NCI-H524 treated with DMSO at 0.1 percent for 48 hours (cell line): ENCODE measurements at regions not wholly inside any gene's neighbourhood (a gene's known extent, or its start where the extent isn't known, plus 50 kb on each side); places are given as distances from the start of the nearest gene placed in this dataset.

Experiments
- DNase-seq: peaks from one replicate; lab custom pipeline; 2025; lab: John Stamatoyannopoulos, UW

DNA sequence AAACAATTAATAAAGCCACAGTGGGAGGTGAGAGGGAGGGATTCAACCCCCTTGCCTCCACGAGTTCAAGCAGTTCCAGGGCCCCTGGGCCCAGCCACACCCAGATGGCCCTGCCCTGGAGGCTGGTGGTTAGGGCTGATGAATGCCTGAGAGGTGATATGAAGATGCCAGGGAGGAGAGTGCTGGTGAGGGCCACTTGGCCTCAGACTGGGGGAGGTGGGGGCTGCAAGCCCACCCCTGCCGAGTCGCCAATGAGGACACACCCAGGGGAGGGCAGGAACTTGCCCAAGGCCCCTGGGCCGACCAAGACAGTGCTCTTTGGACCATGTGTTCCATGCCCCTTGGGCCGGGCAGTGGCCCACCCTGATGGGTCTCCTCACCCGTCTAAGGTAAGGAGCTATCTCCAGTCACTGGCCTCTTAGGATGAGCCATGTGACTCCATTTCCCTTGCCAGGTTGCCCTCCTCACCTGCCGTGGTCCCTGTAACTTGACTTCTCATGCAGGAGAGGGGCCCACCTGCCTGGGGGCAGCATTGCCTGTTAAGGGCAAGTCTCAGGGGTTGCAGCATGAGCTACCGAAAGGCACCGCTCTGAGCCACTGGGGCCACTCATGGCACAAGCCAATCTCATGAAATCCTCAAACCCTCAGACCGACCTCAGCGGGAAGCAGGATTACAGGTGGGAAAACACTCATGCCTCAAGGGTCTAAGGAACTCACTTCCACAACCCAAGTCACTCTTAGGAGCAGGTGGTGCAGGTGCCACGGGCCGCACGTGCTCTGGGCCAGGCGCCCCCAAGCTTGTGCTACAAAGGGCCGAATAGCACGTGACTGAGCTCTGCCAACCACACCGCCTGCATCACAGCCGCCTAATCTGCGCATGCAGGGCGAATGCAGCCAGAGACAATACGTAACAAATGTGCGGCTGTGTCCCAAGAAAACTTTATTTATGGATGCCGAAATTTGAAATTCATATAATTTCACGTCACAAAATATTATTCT, 147.4 kb upstream of the MLN start:
- no peak for DNase-seq

DNA sequence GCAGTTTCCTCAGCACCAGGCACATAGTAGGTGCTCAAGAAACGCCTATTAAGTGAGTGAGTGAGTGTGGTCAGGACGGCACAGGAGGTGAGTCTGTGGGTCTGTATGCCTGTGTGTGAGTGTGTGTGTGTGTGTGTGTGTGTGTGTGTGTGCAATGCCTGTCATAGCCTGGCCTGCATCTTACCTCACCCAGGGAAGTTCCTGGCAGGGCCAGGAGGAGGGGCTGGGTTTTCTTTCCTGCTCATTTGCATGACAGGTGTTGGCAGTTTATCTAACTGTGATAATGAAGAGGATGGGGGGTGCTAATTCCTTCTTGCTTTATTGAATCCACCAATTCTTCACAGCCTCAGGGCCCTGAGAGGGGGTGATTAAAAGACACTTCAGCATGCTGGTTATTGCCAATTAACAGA, 146.7 kb upstream of the MLN start:
- peak; percentile 28 for DNase-seq

- no peak for DNase-seq
Measured at GRCh38 chr6:33949877-33950435, 146.2 kb upstream of the MLN start.

GRCh38 chr6:33949111-33949510, 145.3 kb upstream of the MLN start:
- DNase-seq = no peak

DNA sequence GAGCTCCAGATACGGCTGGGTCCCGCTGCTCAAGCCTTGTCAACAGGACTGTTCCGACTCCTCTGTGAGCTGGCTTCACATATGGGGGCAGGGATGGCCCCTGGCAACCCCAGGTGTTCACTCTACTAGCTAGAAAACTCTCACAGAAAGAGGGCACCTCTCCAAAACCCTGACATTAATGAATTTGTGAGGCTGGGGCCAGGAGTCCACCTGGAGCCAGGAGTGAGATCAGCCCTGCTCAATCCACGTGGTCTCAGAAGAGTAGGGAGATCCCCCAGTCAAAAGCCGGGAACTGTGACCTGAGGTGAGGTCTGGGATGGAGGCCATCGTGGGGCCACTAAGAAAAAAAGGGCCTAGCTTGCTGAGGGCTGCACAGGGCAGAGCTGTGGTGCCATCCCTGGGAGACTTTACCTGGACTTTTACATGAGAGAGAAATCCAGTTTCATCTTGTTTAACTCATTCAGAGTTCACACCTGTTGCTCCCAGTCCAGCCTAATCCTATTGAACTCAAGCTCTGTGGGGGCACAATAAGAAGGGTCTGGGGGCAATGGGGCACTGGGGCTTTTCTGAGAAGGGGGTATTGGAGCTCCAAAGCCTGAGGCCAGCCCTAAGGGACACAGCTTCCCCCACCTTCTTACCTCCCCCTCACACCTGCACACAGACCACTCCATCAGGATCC, 144.3 kb upstream of the MLN start:
- DNase-seq = no peak

- DNase-seq = no peak
Measured at GRCh38 chr6:33947047-33947446, 143.2 kb upstream of the MLN start.

GRCh38 chr6:33945931-33946330, 142.1 kb upstream of the MLN start:
- DNase-seq = no peak

DNA sequence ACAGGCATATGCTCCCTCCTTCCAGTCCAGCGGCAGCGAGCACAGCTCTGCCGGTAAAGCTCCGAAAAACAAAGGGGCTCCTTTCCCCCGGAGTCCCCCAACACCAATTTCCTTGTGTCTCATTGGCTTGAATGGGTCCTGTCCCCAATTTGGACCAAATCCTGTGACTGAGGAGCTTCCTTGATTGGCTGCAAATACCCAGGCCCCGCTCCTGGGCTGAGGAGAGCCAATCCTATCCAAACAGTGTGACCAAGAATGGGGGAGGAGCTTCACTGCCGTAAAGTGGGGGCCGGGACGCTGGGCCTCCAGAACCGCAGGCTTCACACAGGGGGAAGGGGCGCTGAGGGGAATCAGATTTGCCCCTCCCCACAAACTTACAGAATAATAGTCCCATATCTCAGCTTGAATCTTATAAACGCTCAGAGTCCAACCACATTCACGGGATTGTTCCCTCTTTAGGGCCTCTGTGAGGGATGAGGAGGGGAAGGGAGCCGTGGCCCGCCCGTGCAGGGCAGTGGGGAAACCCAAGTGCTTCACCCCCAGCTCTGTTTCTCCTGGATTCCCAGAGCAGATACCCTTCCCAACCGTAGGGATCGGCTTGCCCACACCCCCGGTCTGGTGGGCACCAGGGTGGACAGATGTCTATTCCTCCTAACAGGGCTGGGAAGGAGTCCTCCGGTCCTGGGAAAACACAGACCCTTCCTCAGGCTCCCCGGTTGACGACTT, 141.0 kb upstream of the MLN start:
- DNase-seq = no peak

GRCh38 chr6:33936886-33937285, 133.1 kb upstream of the MLN start:
- DNase-seq = no peak

DNA sequence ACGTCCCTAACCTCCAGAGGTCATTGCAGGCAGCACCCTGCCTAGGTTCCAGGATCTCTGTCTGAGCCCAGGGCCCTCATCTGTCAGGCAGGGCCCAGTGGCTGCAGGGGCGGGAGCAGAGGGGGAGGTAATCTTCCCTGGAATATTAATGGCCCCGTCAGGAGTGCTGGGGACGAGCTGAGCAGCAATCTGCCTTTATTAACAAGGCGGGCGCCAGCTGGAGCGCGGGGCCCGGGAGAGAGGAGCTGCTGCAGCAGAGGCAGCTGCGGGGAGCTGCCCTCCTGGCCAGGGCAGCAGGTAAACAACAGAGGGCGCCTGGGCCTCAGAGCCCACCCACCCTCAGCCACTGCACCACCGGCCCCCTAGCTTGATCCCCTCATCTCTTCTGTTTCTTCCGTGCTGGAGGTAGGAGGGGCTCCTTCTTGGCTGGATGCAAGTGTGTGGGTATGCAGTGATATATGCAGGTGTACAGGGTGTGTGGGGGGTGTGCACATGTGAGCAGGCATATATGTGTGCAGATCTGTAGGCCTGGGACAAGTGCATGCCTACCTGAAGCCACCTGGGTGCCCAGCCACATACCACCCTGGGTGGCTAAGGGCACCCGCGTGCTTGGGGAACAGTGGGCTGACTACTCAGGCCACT, 131.8 kb upstream of the MLN start:
- peak; percentile 85 for DNase-seq

DNA sequence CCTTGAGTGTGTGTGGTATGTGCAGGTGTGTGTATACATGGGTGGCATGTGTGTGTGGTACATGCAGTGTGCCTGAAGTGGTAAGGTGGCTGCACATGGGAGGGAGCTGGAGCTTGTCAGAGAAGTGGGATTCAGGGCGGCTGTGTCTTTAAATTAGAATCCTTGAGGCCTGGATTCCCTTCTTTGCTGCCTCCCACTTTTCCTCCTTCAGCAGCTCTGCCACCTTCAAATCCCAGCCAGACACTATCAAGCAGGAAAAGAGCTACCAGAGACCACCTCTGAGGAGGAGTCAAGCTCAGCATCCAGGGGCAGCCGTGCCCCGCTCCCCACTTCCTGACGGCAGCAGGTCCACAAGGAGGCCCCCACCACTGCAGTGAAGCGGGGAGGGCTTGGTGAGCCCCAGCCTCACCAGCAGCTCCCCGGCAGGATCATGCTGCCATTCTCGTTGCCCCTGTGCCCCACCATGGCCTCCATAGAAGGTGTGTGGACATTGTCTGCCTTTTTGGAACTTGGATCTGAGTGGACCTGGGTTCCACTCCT, 131.0 kb upstream of the MLN start:
- DNase-seq = no peak

DNA sequence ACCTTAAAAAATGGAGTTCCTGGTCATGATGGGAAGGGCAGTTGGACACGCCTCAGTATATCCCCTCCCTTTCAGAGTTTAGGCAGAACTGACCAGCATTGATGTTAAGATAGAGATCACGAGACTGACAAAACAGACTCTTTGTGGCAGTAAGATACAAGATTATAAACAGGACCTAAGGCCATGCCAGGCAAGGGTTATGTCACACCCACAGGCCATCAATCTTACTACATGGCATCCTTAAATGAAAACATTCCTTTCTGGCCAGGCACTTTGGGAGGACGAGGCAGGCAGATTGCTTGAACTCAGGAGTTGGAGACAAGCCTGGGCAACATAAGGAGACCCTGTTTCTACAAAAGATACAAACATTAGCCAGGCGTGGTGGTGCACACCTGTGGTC, 129.3 kb upstream of the MLN start:
- DNase-seq = no peak

- DNase-seq = no peak
Measured at GRCh38 chr6:33931799-33932198, 128.0 kb upstream of the MLN start.

- peak; percentile 85 for DNase-seq
Measured at GRCh38 chr6:33929575-33930288, 125.9 kb upstream of the MLN start.

DNA sequence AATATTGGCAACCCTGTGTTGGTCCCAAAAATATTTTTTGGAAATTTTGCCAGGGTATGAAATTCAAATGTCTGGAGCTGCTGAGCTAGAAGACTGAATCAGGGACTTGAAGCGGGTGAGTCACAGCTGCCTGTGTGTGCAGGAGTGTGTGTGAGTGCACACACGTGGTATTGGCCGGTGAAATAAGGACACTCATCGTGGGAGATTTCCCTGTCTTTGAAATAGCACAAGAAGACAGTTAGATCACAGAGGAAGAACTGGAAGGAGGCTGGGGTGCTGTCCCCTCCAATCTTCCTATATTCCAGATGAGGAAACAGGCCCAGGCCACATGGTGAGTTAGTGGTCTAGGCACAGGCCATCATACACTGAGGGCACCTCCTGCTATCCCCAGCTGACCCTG, 123.8 kb upstream of the MLN start:
- no peak for DNase-seq

GRCh38 chr6:33927112-33927511, 123.3 kb upstream of the MLN start:
- no peak for DNase-seq

DNA sequence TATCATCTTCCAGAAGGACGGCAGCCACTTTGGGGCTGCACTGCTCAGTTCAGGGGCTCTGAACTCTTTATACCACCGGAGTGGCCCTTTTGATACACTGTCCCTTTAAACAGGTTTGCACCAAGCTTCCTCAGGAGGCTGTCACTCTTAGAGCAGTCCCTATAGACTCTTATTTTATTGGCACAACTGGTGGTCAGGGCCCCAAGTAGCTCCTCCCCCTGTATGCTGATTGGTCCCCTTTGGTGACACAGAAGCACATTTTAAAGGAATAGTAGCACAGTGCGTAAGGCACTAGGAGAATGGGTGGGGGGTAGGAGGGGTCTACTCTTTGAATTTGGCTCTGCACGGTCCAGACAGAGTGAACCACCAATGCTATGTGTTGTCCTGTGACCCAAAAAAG, 122.6 kb upstream of the MLN start:
- DNase-seq = peak; percentile 1

DNA sequence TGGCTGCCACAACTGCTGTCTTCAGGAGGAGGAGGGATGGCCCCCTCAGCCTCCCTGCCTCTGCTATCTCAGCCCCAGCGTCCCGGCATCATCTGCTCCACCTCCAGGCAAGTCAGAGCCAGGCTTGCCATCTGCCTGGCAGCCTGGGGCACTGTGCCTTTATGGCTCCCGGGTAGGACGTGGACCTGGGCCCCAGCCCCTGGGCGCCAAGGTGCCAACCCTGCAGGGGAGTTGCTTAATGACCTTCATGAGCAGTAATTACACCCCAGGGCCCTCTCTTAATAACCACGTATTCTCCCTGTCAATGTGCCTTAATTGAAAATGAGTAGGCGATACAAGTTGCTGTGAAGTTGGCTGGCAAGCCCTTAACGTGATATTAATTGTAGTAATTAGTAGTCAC, 122.1 kb upstream of the MLN start:
- DNase-seq = no peak

DNA sequence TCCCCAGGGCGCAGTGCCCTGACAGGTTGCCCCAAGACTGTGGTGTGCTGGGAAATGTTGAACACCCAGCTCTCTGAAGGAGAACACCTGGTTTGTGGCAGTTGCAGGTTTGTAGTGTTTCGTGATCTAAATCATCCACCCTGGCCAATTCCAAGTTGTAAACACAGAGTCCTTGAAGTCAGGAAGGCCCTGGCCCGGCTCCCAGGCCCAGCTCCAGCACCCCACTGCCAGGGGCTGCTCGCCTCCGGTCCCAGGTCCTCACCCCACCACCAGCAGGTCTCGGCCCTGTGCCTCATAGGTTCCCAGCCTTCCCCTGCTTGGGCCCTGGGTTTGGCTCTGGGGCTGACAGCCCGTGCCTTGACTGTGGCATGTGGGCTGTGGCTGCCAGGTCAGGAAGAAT, 121.4 kb upstream of the MLN start:
- DNase-seq = no peak

DNA sequence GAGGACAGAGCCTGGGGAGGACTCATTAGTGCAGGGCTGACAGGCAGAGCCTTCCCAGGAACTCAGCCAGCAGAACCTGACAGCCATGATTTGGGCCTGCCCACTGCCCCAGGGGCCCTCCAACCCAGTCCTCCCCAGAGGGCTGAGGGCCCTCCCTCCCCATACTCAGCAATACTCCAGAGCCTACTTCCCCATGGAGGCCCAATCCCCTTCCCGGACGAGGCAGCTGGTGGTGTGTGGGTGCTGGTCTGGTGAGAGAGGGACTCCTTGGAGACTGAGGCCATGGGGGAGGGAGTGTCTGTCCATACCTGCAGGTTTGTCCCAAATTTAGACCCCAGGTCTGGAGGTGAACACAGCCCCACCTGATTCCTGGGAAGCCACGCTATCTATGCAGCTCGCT, 120.9 kb upstream of the MLN start:
- DNase-seq = no peak
